IPS-18a (cell line): ENCODE measurements at regions not wholly inside any gene's neighbourhood (a gene's known extent, or its start where the extent isn't known, plus 50 kb on each side); places are given as distances from the start of the nearest gene placed in this dataset.

Experiments
- H3K27ac ChIP-seq: one replicate; pipeline ENCODE4 v1.5.1; 2013; ENCODE audit warnings: low read length
- H3K27me3 ChIP-seq: one replicate; pipeline ENCODE4 v1.6.1; 2013; ENCODE audit warnings: mild to moderate bottlenecking, low read length; ENCODE audit not compliant: control insufficient read depth, insufficient read depth
- H3K36me3 ChIP-seq: one replicate; pipeline ENCODE4 v1.6.1; 2013; ENCODE audit warnings: low read depth, low read length; ENCODE audit not compliant: control insufficient read depth
- H3K4me1 ChIP-seq: one replicate; pipeline ENCODE4 v1.6.1; 2013; ENCODE audit warnings: low read depth, low read length; ENCODE audit not compliant: control insufficient read depth
- H3K4me3 ChIP-seq: one replicate; pipeline ENCODE4 v1.5.1; 2013; ENCODE audit warnings: low read length
- H3K9ac ChIP-seq: one replicate; pipeline ENCODE4 v1.6.1; 2013; ENCODE audit warnings: mild to moderate bottlenecking, low read length, moderate library complexity
- H3K9me3 ChIP-seq: one replicate; pipeline ENCODE4 v1.6.1; 2013; ENCODE audit warnings: low read depth, low read length; ENCODE audit not compliant: control insufficient read depth

GRCh38 chr14:100381395-100382105, 58.4 kb downstream of the SLC25A47 start:
- peaks cover 4% of the 10 kb centered on the region for H3K4me1 ChIP-seq
- no peaks in the 10 kb centered on the region for H3K36me3 ChIP-seq
- H3K27me3 ChIP-seq = no peaks in the 10 kb centered on the region
- no peaks in the 10 kb centered on the region for H3K9me3 ChIP-seq
- H3K4me3 ChIP-seq = no peak overlapping the region
- H3K27ac ChIP-seq = no peak overlapping the region
- no peak overlapping the region for H3K9ac ChIP-seq

- Histone ChIP-seq H3K9ac (no peak overlapping the region), H3K9me3 (no peaks in the 10 kb centered on the region), H3K4me1 (peaks cover 4% of the 10 kb centered on the region), H3K27me3 (no peaks in the 10 kb centered on the region), H3K36me3 (no peaks in the 10 kb centered on the region), H3K4me3 (no peak overlapping the region), H3K27ac (no peak overlapping the region)
Observed at GRCh38 chr14:100382106-100382455, 58.9 kb downstream of the SLC25A47 start.

- H3K27ac ChIP-seq = no peak overlapping the region
- H3K4me3 ChIP-seq = no peak overlapping the region
- no peak overlapping the region for H3K9ac ChIP-seq
Observed at GRCh38 chr14:100383727-100384158, 60.6 kb downstream of the SLC25A47 start.

GRCh38 chr14:100384277-100384676, 61.1 kb downstream of the SLC25A47 start:
- H3K9me3 ChIP-seq = no peaks in the 10 kb centered on the region
- H3K27me3 ChIP-seq = no peaks in the 10 kb centered on the region
- no peaks in the 10 kb centered on the region for H3K4me1 ChIP-seq
- no peak overlapping the region for H3K27ac ChIP-seq
- H3K4me3 ChIP-seq = no peak overlapping the region
- no peak overlapping the region for H3K9ac ChIP-seq
- H3K36me3 ChIP-seq = no peaks in the 10 kb centered on the region

More at GRCh38 chr14:100383727-100384158, 60.6 kb downstream of the SLC25A47 start:
- no peaks in the 10 kb centered on the region for H3K4me1 ChIP-seq
- no peaks in the 10 kb centered on the region for H3K9me3 ChIP-seq
- no peaks in the 10 kb centered on the region for H3K27me3 ChIP-seq
- H3K36me3 ChIP-seq = no peaks in the 10 kb centered on the region

DNA sequence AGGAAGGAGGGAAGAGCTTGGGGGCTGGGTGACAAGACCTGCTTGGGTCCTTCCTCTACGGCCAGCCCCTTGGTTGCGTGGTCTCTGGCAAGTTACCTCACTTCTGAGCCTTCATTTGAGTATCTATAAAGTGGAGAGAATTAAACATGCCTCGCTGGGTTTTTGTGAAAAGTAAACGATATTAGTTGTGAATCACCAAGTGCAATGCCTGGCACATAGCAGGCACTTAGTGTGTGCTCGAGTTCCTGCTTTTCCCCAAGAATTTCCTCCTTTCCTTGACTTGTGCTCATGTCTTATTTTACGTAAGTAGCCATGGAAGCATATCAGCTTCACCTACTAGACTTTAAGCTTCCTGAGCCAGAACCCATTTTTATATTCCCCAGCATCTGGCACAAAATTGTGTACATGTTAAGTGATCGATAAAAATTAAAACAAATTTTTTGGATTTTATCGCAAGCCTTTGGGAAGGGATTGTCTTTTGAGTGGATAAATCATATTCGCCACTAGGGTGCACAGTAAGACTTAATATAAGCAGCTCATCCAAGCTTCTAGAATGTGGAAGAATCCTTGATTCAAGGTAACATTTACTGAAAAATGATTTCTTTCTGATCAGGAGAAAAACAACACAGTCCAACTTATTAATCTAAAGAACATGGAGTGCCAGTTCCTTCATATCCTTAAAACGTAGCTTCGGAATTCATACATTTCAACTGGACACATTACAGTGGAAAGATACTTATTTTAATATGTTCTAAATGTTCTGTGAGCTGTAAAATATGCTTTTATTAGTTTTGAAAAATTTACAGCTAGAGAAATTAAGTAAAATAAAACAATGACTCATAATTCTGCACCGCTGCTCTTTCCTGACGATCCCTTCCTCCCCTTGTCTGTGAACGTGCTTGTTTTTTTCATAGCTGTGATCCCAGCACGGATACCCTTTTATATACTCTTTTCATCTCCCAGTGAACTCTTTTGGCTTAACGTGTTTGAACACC, 62.0 kb downstream of the SLC25A47 start:
- Histone ChIP-seq H3K27me3 (no peaks in the 10 kb centered on the region), H3K4me1 (no peaks in the 10 kb centered on the region), H3K4me3 (no peak overlapping the region), H3K27ac (no peak overlapping the region), H3K9ac (no peak overlapping the region), H3K9me3 (no peaks in the 10 kb centered on the region), H3K36me3 (no peaks in the 10 kb centered on the region)

GRCh38 chr14:100386121-100386520, 63.0 kb downstream of the SLC25A47 start:
- H3K4me1 ChIP-seq = no peaks in the 10 kb centered on the region
- H3K27ac ChIP-seq = no peak overlapping the region
- no peaks in the 10 kb centered on the region for H3K9me3 ChIP-seq
- H3K27me3 ChIP-seq = no peaks in the 10 kb centered on the region
- H3K9ac ChIP-seq = no peak overlapping the region
- no peaks in the 10 kb centered on the region for H3K36me3 ChIP-seq
- H3K4me3 ChIP-seq = no peak overlapping the region

DNA sequence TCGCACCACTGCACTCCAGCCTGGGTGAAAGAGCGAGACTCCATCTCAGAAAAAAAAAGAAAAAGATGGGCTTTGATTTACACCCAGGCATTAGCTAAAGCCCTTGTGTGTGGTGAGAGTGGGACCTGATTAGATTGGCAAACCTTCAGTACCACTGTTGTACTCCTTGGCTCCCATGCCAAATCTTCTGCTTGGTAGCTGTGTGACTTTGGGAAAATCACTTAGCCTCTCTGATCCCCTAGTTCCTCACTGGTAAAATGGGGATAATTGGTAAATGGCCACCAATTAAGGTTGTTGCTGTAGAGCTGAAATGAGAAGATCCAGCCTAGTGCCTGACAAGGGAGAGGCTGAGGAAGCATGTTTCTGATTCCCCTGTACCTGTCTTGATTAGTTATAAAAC, 63.7 kb downstream of the SLC25A47 start:
- Histone ChIP-seq H3K9me3 (no peaks in the 10 kb centered on the region), H3K9ac (no peak overlapping the region), H3K27ac (no peak overlapping the region), H3K27me3 (no peaks in the 10 kb centered on the region), H3K4me3 (no peak overlapping the region), H3K4me1 (no peaks in the 10 kb centered on the region), H3K36me3 (no peaks in the 10 kb centered on the region)

DNA sequence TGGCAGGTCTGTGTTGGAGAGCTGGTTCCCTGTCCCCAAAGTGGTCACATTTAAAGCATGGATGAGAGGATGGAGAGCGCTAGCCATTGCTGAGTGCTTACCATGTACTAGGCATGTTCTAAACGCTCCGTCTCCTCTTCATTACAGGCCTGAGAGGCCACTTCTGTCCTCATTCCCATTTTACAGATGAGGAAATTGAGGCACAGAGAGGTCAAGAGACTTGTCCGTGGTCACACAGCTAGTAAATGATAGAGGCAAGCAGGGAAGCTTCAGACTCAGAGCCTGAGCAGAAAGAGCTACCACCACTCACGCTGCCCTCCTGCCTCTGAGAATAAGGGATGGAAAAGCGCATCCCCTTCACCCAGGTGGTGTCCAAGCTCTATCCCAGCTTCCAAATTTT, 64.3 kb downstream of the SLC25A47 start:
- H3K9me3 ChIP-seq = no peaks in the 10 kb centered on the region
- H3K4me1 ChIP-seq = no peaks in the 10 kb centered on the region
- no peaks in the 10 kb centered on the region for H3K36me3 ChIP-seq
- no peak overlapping the region for H3K4me3 ChIP-seq
- no peaks in the 10 kb centered on the region for H3K27me3 ChIP-seq
- no peak overlapping the region for H3K9ac ChIP-seq
- H3K27ac ChIP-seq = no peak overlapping the region

DNA sequence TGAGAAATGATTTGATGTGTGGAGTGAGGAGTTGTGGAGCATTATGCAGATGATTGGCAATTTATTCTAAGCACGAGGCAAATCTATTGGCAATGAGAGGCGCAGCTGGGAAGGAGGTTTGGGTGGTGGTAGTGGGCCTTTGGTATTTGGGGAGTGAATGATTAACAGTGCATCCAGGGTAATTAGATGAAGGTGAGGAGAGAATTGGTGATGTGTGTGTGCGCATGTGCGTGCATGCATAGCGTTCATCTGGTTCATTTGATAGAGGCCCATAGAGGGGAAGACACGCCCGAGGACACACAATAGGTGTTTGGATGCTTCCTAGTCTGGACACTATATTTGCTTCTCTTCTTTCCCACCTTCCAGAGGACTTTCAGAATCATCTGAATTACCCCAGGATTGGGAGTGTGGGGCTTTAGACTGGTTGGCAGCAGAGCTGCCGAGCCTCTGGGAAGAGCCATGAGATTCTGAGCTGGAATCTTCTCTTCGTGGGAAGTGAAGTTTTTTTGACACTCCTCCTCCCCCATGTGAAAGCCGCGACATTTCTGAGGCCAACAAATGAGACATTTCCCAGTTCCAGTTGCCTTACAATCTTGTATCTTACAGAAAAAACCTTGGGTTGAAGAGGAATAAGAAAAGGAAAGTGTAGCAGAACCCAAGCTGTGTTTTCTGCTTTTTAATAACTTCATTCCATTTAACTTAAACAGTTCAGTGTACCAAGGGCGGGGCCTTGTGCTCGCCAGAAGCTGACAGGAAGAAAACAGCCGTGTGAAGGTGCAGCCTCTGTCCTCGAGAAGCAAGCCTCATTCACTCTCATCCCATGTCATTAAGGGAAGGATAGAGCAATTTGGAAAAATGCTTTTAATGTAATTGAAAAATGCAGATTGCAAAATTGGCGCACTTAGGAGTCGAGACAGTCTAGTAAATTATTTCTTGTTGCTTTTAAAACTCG, 65.2 kb downstream of the SLC25A47 start:
- no peaks in the 10 kb centered on the region for H3K27me3 ChIP-seq
- no peak overlapping the region for H3K9ac ChIP-seq
- no peak overlapping the region for H3K27ac ChIP-seq
- H3K4me3 ChIP-seq = no peak overlapping the region
- H3K36me3 ChIP-seq = no peaks in the 10 kb centered on the region
- H3K4me1 ChIP-seq = no peaks in the 10 kb centered on the region
- no peaks in the 10 kb centered on the region for H3K9me3 ChIP-seq

DNA sequence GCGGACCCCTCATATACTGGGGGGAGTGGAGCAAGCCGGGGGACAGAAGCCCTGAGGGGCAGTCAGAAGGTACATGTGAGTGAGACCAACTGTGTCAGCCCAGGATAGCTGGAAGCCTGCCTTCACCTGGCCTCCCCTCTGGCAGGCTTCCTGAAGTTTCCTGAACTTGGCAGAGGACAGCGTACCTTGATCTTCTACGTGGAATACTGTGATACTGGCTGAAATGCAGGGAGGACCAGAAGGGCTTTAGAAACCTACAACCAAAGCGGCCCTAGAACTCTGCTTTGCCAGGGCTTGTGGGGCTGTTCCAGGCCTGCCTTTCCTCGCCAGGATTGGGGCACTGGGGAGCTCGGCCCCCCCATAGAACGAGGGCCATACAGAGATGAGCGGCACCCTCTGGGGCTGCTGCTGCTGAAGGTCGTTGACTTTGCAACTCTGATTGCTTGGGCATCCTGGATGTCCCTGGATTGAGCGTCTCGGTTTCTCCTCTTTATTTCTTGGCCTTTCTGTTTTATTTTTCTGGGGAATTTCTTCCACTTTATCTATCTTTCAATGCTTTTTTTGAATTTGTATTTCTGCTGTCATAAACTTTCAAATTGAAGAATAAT, 66.5 kb downstream of the SLC25A47 start:
- Histone ChIP-seq H3K36me3 (no peaks in the 10 kb centered on the region), H3K27me3 (no peaks in the 10 kb centered on the region), H3K9me3 (no peaks in the 10 kb centered on the region), H3K4me3 (no peak overlapping the region), H3K4me1 (no peaks in the 10 kb centered on the region), H3K27ac (no peak overlapping the region), H3K9ac (no peak overlapping the region)

DNA sequence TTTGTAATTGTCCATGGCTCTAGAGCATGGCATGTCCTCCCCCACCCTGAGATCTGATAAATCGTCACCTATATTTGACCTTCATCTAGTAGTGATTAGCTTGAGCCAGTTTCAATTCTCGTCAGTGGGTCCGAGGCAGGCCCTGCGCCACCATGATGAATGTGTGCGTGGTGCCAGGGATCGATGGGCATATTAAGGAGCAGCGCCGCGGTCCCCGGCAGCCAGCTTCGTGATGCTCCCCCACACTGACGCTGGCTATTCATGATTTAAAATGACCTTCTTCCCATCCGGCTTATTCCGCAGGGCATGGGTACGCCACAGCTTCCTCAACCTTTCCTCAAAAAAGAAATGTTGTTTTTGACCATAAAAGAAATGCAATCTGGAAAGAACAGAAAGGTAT, 68.0 kb downstream of the SLC25A47 start:
- H3K36me3 ChIP-seq = no peaks in the 10 kb centered on the region
- H3K9ac ChIP-seq = no peak overlapping the region
- H3K4me3 ChIP-seq = no peak overlapping the region
- no peaks in the 10 kb centered on the region for H3K27me3 ChIP-seq
- H3K27ac ChIP-seq = no peak overlapping the region
- H3K4me1 ChIP-seq = no peaks in the 10 kb centered on the region
- H3K9me3 ChIP-seq = no peaks in the 10 kb centered on the region
